HEK293 (cell line): ENCODE measurements at regions not wholly inside any gene's neighbourhood (a gene's known extent, or its start where the extent isn't known, plus 50 kb on each side); places are given as distances from the start of the nearest gene placed in this dataset.

Source experiments
- CTCF ChIP-seq: fragments of 450-650 bp; formaldehyde crosslinking; IDR thresholded peaks from 2 replicates; pipeline ENCODE4 v1.5.1; 2016; ENCODE audit warnings: missing biosample characterization, missing genetic modification characterization
- GFI1B ChIP-seq: fragments of 450-650 bp; formaldehyde crosslinking; IDR thresholded peaks from 2 replicates; pipeline ENCODE4 v1.5.1; 2016; ENCODE audit warnings: missing biosample characterization, missing genetic modification characterization
- YY1 ChIP-seq: fragments of 450-650 bp; formaldehyde crosslinking; IDR thresholded peaks from 2 replicates; pipeline ENCODE4 v1.5.1; 2018; ENCODE audit warnings: missing biosample characterization, missing genetic modification characterization
- ZNF274 ChIP-seq, 2 experiments: fragments of 200-500 bp in 1 of 2; fragments of 450-650 bp in 1 of 2; sonication (Bioruptor generic) in 1 of 2; formaldehyde crosslinking in 1 of 2; IDR thresholded peaks; 2 replicates each; pipeline versions ENCODE4 v1.5.1 to v1.6.1; 2014 to 2016; ENCODE audit warnings: borderline replicate concordance in 1 of 2, inconsistent platforms in 1 of 2, low read length in 1 of 2, missing biosample characterization in 1 of 2, missing genetic modification characterization in 1 of 2
- ZNF561 ChIP-seq: fragments of 450-650 bp; IDR thresholded peaks from 2 replicates; pipeline ENCODE4 v1.5.1; 2018; ENCODE audit warnings: missing biosample characterization, missing genetic modification characterization, borderline replicate concordance
- ZNF629 ChIP-seq: fragments of 450-650 bp; formaldehyde crosslinking; IDR thresholded peaks from 2 replicates; pipeline ENCODE4 v1.5.1; 2017; ENCODE audit warnings: missing biosample characterization, missing genetic modification characterization

GRCh38 chr1:29415861-29416260 lies 179.5 kb downstream of the PTPRU start:
- TF ChIP-seq YY1 (no peak), ZNF561 (tag by site-specific recombination) (no peak), GFI1B (tag by site-specific recombination) (no peak), ZNF274 (IDR thresholded peaks at IDR 0.05; ENCODE audit: low read length) (no peak), ZNF274 (tag by site-specific recombination; IDR thresholded peaks at IDR 0.05; ENCODE audit: borderline replicate concordance) (no peak), ZNF629 (tag by site-specific recombination) (no peak), CTCF (tag by site-specific recombination) (no peak)
